Neural progenitor cell (in vitro differentiated cells): ENCODE measurements at regions not wholly inside any gene's neighbourhood (a gene's known extent, or its start where the extent isn't known, plus 50 kb on each side); places are given as distances from the start of the nearest gene placed in this dataset.

Experiments
- EZH2 ChIP-seq: fragments of 200-600 bp; sonication (generic); IDR thresholded peaks from 2 replicates; pipeline ENCODE4 v1.6.1; 2017; ENCODE audit warnings: antibody characterized with exemption, mild to moderate bottlenecking, moderate library complexity
- TF ChIP-seq, protein P1 (sequence below): fragments of 200-600 bp; sonication (generic); IDR thresholded peaks from 2 replicates; pipeline ENCODE4 v1.5.1; 2017; ENCODE audit warnings: antibody characterized with exemption, mild to moderate bottlenecking

DNA sequence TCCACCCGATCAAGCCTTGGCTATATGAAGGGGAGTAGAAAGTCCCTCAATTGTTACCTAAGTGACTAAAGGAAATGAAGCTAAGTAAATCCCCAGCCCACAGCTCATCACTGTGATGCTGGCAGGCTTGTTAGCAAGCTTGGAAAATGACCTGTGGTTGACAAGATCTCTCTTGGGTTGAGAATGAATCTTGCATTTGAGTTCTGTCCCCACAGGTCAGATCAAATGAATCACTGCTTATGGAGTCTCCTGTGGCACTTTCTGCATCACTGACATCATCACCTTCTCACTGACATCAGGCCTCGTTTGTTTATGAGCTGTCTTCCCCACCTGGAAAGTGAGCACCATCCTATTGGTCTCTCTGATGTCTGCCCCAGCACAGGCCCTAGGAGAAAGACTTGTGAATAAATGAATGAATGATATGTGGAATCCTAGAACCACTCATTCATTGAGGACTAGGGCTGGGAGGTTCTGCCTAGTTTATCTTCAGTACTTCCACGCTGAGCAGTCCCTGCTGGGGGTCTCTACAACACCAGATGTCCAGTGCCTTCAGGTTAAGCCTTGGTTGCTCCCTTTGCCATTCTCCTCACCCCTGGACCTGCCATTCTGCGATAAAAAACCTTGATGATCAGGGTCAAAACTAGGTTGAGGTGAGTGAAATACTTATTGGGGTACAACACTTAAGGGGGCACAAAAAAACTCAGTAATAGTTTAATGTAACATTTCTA is 318.4 kb upstream of the MOCS1 start:
- TF ChIP-seq, protein P1, sequence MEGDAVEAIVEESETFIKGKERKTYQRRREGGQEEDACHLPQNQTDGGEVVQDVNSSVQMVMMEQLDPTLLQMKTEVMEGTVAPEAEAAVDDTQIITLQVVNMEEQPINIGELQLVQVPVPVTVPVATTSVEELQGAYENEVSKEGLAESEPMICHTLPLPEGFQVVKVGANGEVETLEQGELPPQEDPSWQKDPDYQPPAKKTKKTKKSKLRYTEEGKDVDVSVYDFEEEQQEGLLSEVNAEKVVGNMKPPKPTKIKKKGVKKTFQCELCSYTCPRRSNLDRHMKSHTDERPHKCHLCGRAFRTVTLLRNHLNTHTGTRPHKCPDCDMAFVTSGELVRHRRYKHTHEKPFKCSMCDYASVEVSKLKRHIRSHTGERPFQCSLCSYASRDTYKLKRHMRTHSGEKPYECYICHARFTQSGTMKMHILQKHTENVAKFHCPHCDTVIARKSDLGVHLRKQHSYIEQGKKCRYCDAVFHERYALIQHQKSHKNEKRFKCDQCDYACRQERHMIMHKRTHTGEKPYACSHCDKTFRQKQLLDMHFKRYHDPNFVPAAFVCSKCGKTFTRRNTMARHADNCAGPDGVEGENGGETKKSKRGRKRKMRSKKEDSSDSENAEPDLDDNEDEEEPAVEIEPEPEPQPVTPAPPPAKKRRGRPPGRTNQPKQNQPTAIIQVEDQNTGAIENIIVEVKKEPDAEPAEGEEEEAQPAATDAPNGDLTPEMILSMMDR, result no peak
- no peak for TF ChIP-seq EZH2
